Heart left ventricle (tissue), 13 donors: ENCODE measurements at regions not wholly inside any gene's neighbourhood (a gene's known extent, or its start where the extent isn't known, plus 50 kb on each side); places are given as distances from the start of the nearest gene placed in this dataset.

Experiments used
- POLR2A ChIP-seq, 2 donors: fragments of 450-650 bp; IDR thresholded peaks; one replicate each; pipeline ENCODE4 v1.6.1; 2017; ENCODE audit warnings: antibody characterized with exemption in 2 of 2, mild to moderate bottlenecking in 2 of 2, moderate library complexity in 2 of 2
- TF ChIP-seq, protein P1 (sequence below), 12 donors: fragments of 200-600 bp; sonication (generic) in 4 of 12; IDR thresholded peaks; one replicate each; pipeline versions ENCODE4 v1.5.0 to v1.8.0; 2018 to 2022; ENCODE audit warnings: antibody characterized with exemption in 12 of 12, mild to moderate bottlenecking in 5 of 12
- donor health status: ischemic (EF 13 %, LVEDD 7.1; RV severe dilation, severe dysfunction).
- donor health status: DM: no; HTN: yes; CAD: no.
- donor health status: DM: no; HTN: no; CAD: no.
- donor health status: ischemic (EF 25% LVEDD 6.9; RV normal size, moderate dysfunction).
- donor health status: ischemic (EF 25% LVEDD 5.7; RV mildly dilated, moderate dysfunction).
- donor health status: ischemic (EF 35%, LVEDD 5.7; RV mildly dilated, moderate dysfunction).
- donor health status: nonischemic (EF 11% LVEDD 7.7; RV severe dilation, severe dysfunction).
- donor health status: DM: yes; HTN: yes; CAD: no.
- donor health status: PGD.
- donor health status: ischemic (EF 29% LVEDD 5.4; RV normal size, mild dysfunction).
- donor health status: nonischemic (EF 23%, LVEDD 6.1; RV moderate dilation, normal function).

DNA sequence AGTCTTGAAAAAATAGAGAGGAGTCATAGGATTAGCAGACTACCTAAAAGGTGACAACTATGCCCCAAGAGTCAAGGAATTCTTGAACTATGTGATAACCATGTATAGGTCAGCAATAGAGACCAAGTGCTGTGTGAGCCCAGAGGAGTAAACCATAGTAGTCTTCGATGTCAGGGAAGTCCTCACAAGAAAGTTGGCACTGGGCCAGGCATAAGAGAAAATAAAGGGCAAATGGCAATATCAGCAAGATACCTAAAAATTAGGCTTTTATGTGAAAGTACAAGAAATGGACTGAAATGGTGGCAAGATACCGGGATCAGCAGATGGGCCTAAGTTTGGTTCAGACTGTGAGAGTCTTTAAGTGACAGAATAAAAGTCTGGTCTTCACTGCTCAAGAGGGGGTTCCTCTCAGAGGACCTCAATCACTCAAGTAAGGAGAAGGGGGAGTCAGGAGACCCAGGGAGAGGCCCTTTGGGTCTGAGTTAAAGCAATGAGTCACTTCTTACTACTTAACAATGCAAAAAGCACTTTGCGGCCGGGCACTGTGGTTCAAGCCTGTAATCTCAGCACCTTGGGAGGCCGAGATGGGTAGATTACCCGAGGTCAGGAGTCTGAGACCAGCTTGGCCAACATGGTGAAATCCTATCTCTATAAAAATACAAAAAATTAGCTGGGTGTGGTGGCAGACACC, 95.0 kb downstream of the TEX35 start:
- TF ChIP-seq, protein P1, sequence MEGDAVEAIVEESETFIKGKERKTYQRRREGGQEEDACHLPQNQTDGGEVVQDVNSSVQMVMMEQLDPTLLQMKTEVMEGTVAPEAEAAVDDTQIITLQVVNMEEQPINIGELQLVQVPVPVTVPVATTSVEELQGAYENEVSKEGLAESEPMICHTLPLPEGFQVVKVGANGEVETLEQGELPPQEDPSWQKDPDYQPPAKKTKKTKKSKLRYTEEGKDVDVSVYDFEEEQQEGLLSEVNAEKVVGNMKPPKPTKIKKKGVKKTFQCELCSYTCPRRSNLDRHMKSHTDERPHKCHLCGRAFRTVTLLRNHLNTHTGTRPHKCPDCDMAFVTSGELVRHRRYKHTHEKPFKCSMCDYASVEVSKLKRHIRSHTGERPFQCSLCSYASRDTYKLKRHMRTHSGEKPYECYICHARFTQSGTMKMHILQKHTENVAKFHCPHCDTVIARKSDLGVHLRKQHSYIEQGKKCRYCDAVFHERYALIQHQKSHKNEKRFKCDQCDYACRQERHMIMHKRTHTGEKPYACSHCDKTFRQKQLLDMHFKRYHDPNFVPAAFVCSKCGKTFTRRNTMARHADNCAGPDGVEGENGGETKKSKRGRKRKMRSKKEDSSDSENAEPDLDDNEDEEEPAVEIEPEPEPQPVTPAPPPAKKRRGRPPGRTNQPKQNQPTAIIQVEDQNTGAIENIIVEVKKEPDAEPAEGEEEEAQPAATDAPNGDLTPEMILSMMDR (IDR thresholded peaks at IDR 0.05), result no peak
- TF ChIP-seq POLR2A (IDR thresholded peaks at IDR 0.05), result no peak
